ENCODE measurements at regions not wholly inside any gene's neighbourhood (a gene's known extent, or its start where the extent isn't known, plus 50 kb on each side); places are given as distances from the start of the nearest gene placed in this dataset.

- TF ChIP-seq CTCF (IDR thresholded peaks at IDR 0.05) (no peak), ZFX (IDR thresholded peaks at IDR 0.05; ENCODE audit: borderline replicate concordance) (no peak)
These were observed 650.5 kb downstream of the UTRN start for GRCh38 chr6:144935661-144936060.

Measured in 22Rv1 (cell line).